Common myeloid progenitor, CD34-positive (primary cell): ENCODE measurements at regions not wholly inside any gene's neighbourhood (a gene's known extent, or its start where the extent isn't known, plus 50 kb on each side); places are given as distances from the start of the nearest gene placed in this dataset.
"Not testable (repeated sequence)": the region's sequence is repeated elsewhere in the genome, so short reads cannot be mapped to it uniquely, and the experiment has no call there.

Experiments
- CTCF ChIA-PET: fragments of 350-600 bp; sonication (Branson Sonifier 250); formaldehyde crosslinking; loops from one replicate; lab custom pipeline; 2021; ENCODE audit warnings: antibody characterized with exemption; lab: Charles Lee
- POLR2A ChIA-PET: fragments of 350-600 bp; sonication (Branson Sonifier 250); formaldehyde crosslinking; loops from one replicate; lab custom pipeline; 2021; ENCODE audit warnings: antibody characterized with exemption; lab: Charles Lee
- DNase-seq, 3 donors: peaks; one replicate each; pipeline versions ENCODE4 v3.0.0 to v3.0.0-alpha.2; 2013
- H3K27ac ChIP-seq, 2 experiments: 1 replicate in 1 of 2; 2 replicates in 1 of 2; pipeline ENCODE4 v1.7.0; 2013; ENCODE audit warnings: inconsistent platforms in 2 of 2, low read length in 2 of 2, mild to moderate bottlenecking in 2 of 2, low read depth in 1 of 2, moderate library complexity in 1 of 2; ENCODE audit not compliant: severe bottlenecking in 2 of 2, insufficient read depth in 1 of 2, poor library complexity in 1 of 2
- H3K27me3 ChIP-seq, 5 experiments: replicated peaks in 2 of 5; 1 replicate in 3 of 5; 2 replicates in 2 of 5; pipeline versions ENCODE4 v1.6.1 to v1.7.0; 2013; ENCODE audit warnings: low read length in 4 of 5, mild to moderate bottlenecking in 2 of 5, moderate library complexity in 2 of 5, inconsistent platforms in 1 of 5; ENCODE audit not compliant: insufficient read depth in 5 of 5, control insufficient read depth in 4 of 5
- H3K36me3 ChIP-seq, 4 experiments: 1 replicate in 2 of 4; 2 replicates in 2 of 4; pipeline versions ENCODE4 v1.6.1 to v1.7.0; 2013; ENCODE audit warnings: low read length in 3 of 4, control low read depth in 1 of 4, mild to moderate bottlenecking in 1 of 4; ENCODE audit not compliant: control insufficient read depth in 4 of 4, insufficient read depth in 4 of 4
- H3K4me1 ChIP-seq, 4 experiments: 1 replicate in 3 of 4; 2 replicates in 1 of 4; pipeline versions ENCODE4 v1.6.1 to v1.7.1; 2013; ENCODE audit warnings: low read length in 3 of 4, mild to moderate bottlenecking in 3 of 4, control low read depth in 1 of 4, inconsistent platforms in 1 of 4, moderate library complexity in 1 of 4; ENCODE audit not compliant: control insufficient read depth in 4 of 4, insufficient read depth in 4 of 4; ENCODE audit errors: control extremely low read depth in 1 of 4
- H3K4me3 ChIP-seq, 7 experiments: 1 replicate in 4 of 7; 2 replicates in 3 of 7; pipeline versions ENCODE4 v1.5.1 to v1.7.0; 2013; ENCODE audit warnings: mild to moderate bottlenecking in 7 of 7, low read length in 6 of 7, moderate library complexity in 6 of 7, inconsistent platforms in 2 of 7, low read depth in 2 of 7, control low read depth in 1 of 7; ENCODE audit not compliant: insufficient read depth in 4 of 7, control insufficient read depth in 1 of 7; ENCODE audit errors: extremely low read depth in 1 of 7
- H3K9me3 ChIP-seq, 5 experiments: 1 replicate in 4 of 5; 2 replicates in 1 of 5; pipeline versions ENCODE4 v1.6.1 to v1.7.1; 2013; ENCODE audit warnings: low read length in 4 of 5, mild to moderate bottlenecking in 2 of 5, inconsistent platforms in 1 of 5, low read depth in 1 of 5, moderate library complexity in 1 of 5; ENCODE audit not compliant: control insufficient read depth in 4 of 5, insufficient read depth in 2 of 5; ENCODE audit errors: control extremely low read depth in 1 of 5
- WGBS: methylation state at CpG from one replicate; pipeline ENCODE4 v1.1.5; 2013; ENCODE audit not compliant: insufficient coverage; 5-methylcytosine and 5-hydroxymethylcytosine counted together

DNA sequence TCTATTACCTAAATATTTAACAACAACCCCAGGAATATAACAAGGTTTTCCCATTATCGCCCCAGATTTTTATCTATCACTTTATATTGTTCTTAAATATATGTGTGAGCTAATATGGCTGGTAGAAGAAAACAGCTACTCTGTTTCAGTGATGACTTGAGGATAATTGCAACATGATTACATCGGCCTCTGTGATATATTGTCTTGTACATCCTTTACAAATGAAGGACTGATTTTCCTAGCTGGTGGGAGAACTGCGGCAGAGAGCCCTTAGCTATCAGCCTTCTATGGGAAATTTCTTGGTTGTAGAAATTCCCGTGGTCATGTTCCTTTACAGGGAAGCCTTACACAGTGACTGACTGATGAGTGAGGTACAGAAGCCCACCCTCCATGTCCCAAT, 110.9 kb upstream of the ZNF717 start:
- no peaks in the 10 kb centered on the region for H3K36me3 ChIP-seq
- DNase-seq = no peak
- H3K27ac ChIP-seq = no peak overlapping the region
- ChIA-PET CTCF (no interaction called here), POLR2A (no interaction called here)
- no peaks in the 10 kb centered on the region for H3K27me3 ChIP-seq
- 100% methylated on average over 3 of the region's 4 CpGs for WGBS
- no peaks in the 10 kb centered on the region for H3K4me1 ChIP-seq
- H3K9me3 ChIP-seq = no peaks in the 10 kb centered on the region
- no peak overlapping the region for H3K4me3 ChIP-seq

DNA sequence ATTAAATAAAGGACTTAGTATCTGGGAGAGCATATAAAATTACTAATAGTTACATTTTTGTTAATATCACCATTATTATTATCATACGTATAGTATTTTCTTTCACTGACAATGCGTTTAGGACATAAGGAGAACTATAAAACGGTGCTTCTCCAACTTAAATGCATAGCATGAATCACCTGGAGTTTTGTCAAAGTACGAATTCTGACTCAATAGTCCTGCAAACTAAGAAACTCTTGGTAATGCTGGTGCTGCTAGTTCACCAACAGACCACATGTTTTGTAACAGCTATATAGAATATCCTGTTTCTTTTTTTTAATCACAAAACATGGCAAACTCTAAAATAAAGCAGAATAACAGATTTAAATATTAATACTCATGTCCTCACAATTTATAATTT, 116.1 kb upstream of the ZNF717 start:
- H3K27me3 ChIP-seq, H3K4me3 ChIP-seq, H3K27ac ChIP-seq, CTCF ChIA-PET, POLR2A ChIA-PET, DNase-seq, H3K9me3 ChIP-seq, H3K36me3 ChIP-seq, H3K4me1 ChIP-seq: not testable (repeated sequence)
- WGBS = 91% methylated on average over 3 of the region's 4 CpGs

DNA sequence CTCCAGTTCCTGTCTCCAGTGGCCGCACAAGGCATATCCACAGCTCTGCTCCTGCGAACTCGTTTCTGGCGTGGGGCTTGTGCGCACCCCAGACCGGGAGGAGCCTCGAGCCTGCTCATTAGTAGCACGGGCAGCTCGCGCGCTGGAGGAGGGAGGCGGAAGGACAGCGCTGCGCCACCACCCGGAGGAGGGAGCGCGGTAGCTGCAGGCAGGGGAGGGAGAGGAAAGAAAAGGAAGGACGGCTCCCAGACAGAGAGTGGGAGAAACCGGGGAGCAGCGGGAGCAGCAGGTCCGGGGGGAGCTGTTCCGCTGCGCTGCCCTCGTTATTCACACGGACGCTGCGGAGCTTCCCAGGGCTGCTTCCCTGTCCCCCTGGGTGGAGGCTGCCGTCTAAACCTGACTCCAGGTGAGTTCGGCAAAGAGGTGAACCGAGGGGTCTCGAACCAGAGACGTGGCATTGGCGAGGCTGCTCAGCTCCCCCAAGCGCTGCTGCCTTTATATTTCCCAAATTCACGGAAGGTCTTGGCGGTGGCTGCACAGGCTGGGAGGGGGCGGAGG, 121.3 kb upstream of the ZNF717 start:
- H3K27me3 ChIP-seq = peaks cover 0 to 18% (median 6%) of the 10 kb centered on the region in 5 experiments
- H3K4me3 ChIP-seq = no peak overlapping the region
- ChIA-PET CTCF (no interaction called here), POLR2A (no interaction called here)
- H3K27ac ChIP-seq = no peak overlapping the region
- DNase-seq = no peak
- no peaks in the 10 kb centered on the region for H3K36me3 ChIP-seq
- H3K4me1 ChIP-seq = no peaks in the 10 kb centered on the region
- H3K9me3 ChIP-seq = no peaks in the 10 kb centered on the region
- 3% methylated on average over 28 of the region's 37 CpGs for WGBS

DNA sequence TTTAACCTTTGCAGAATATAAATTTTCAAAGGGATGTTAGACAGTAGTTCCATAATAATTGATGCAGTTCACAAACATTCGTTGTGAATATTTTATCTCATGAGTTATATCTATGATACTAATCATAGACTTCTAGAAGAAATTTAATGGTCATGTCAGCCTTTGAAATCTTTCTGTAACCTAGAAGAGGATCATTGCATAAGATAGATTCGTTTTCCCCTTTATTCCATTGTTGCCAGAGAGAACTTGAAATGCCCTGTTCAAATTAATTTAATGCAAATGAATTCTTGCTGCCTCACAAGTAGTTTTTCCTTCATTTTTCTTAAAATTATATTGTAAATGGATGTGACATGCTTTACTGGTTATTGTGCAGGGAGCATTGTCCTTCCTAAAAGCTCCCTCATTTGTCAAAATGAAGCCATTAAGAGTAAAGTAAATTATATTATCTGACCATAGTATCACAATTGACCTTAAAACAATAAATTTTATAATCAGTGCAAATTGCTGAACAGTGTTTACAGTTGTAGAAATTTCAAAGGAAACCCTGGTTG, 128.5 kb upstream of the ZNF717 start:
- POLR2A ChIA-PET = no interaction called here
- H3K27ac ChIP-seq = no peak overlapping the region
- WGBS = no CpG with 5 or more reads among the region's 2 CpGs
- DNase-seq = no peak
- CTCF ChIA-PET = no interaction called here
- no peak overlapping the region for H3K4me3 ChIP-seq
- no peaks in the 10 kb centered on the region for H3K4me1 ChIP-seq
- H3K27me3 ChIP-seq = no peaks in the 10 kb centered on the region
- no peaks in the 10 kb centered on the region for H3K9me3 ChIP-seq
- H3K36me3 ChIP-seq = no peaks in the 10 kb centered on the region

DNA sequence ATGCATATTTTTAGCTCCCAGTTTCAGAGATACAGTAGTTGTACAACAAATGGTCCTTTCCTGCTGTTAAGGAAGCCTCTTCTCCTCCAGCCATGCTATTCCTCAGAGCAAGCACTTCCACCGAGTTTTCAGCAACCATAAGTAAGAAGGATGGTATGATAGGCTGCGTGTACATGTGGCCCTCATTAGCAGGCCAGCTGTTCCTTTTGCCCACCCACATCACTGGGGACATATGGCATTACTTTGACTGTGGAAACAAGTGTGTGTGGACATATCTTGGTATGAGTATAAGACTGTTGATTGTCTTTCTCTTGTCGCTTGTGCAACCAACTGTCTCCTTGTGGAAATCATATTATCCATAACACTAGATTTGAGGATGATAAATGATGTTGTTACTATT, 129.4 kb upstream of the ZNF717 start:
- H3K36me3 ChIP-seq, H3K4me3 ChIP-seq, CTCF ChIA-PET, H3K9me3 ChIP-seq, H3K27ac ChIP-seq, POLR2A ChIA-PET, H3K27me3 ChIP-seq, DNase-seq, H3K4me1 ChIP-seq: not testable (repeated sequence)
- no CpG with 5 or more reads among the region's 3 CpGs for WGBS

DNA sequence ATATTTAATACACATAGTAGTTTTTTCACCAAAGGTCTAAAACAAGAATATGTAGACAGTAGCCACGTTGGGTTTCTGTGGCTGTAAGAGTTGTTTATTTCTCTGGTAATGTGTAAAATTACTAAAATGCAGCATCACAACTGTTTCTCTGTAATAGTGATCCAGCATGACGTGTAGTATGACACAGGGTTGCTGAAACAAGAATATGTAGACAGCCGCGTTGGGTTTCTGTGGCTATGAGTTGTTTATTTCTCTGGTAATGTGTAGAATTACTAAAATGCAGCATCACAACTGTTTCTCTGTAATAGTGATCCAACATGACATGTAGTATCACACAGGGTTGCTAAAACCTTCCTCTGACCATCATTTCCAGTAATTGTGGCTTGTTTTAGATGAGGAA, 153.6 kb upstream of the ZNF717 start:
- no peak for DNase-seq

DNA sequence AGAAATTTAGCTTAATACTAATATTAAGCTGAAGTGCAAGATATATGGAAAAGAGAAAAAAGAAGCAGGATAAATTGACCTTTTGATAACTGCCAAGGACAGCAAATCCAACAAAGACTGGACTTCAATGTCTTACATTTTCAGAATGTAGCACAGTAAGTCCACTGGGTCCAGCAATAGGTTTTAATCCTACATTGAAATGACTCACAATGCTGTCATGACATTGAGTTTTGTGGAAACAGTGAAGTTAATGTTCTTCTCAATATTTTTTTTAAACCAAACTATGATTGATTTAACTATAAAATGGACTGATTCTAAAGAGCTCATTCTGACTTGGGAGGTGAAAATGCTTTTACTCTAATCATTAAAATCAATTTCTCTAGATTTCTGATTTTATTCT, 166.6 kb upstream of the ZNF717 start:
- POLR2A ChIA-PET = no interaction called here
- Histone ChIP-seq H3K4me1 (no peaks in the 10 kb centered on the region), H3K27me3 (no peaks in the 10 kb centered on the region), H3K4me3 (no peak overlapping the region), H3K9me3 (no peaks in the 10 kb centered on the region), H3K36me3 (no peaks in the 10 kb centered on the region), H3K27ac (no peak overlapping the region)
- no peak for DNase-seq
- CTCF ChIA-PET = no interaction called here

More for the DNA sequence above, 153.6 kb upstream of the ZNF717 start:
- Histone ChIP-seq H3K9me3 (no peaks in the 10 kb centered on the region), H3K4me3 (no peak overlapping the region), H3K27me3 (no peaks in the 10 kb centered on the region), H3K36me3 (no peaks in the 10 kb centered on the region), H3K4me1 (no peaks in the 10 kb centered on the region), H3K27ac (no peak overlapping the region)
- CTCF ChIA-PET = no interaction called here
- POLR2A ChIA-PET = no interaction called here
- WGBS = no CpG with 5 or more reads among the region's 4 CpGs
